ENCODE measurements at regions not wholly inside any gene's neighbourhood (a gene's known extent, or its start where the extent isn't known, plus 50 kb on each side); places are given as distances from the start of the nearest gene placed in this dataset.
"Not testable (repeated sequence)": the region's sequence is repeated elsewhere in the genome, so short reads cannot be mapped to it uniquely, and the experiment has no call there.

DNA sequence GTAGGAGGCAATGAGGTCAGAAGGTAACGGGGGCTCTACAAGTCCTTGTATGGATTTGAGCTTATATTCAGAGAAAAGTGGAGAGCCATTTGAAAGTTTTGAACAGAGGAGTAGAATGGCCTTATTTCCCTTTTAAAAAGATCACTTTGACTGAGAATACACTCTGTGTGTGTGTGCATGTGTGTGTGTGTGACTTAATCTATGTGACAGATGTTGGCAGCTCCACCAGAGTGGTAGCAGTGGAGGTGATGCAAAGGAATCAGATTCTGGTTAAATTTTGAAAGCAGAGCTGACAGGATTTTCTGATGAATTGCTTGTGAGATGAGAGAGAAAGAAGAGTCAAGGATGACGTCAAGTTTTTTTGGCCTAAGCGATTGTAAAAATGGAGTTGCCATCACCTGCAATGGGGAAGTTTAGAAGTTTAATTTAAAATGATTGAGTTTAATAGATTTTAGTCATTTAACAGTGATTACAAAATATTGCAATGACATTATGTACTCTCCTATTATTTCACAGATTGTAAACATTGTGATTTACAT, 172.2 kb upstream of the HEY2 start:
- no peak for DNase-seq (ENCODE audit: low read depth)
- in situ Hi-C loops (cut with HindIII; ENCODE audit: low sequenced_read_pairs): no loop called here
- H3K4me3 ChIP-seq (ENCODE audit: low read depth, low read length): no peak overlapping the region
- TF ChIP-seq, protein P1, sequence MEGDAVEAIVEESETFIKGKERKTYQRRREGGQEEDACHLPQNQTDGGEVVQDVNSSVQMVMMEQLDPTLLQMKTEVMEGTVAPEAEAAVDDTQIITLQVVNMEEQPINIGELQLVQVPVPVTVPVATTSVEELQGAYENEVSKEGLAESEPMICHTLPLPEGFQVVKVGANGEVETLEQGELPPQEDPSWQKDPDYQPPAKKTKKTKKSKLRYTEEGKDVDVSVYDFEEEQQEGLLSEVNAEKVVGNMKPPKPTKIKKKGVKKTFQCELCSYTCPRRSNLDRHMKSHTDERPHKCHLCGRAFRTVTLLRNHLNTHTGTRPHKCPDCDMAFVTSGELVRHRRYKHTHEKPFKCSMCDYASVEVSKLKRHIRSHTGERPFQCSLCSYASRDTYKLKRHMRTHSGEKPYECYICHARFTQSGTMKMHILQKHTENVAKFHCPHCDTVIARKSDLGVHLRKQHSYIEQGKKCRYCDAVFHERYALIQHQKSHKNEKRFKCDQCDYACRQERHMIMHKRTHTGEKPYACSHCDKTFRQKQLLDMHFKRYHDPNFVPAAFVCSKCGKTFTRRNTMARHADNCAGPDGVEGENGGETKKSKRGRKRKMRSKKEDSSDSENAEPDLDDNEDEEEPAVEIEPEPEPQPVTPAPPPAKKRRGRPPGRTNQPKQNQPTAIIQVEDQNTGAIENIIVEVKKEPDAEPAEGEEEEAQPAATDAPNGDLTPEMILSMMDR (IDR thresholded peaks at IDR 0.05; ENCODE audit: low read depth, low read length, missing control alignments): no peak

GRCh38 chr6:125584468-125584939, 164.9 kb upstream of the HEY2 start:
- H3K4me3 ChIP-seq (ENCODE audit: low read depth, low read length): no peak overlapping the region
- DNase-seq (ENCODE audit: low read depth): peak; percentile 37
- TF ChIP-seq, protein P1 (IDR thresholded peaks at IDR 0.05; ENCODE audit: low read depth, low read length, missing control alignments): no peak
- in situ Hi-C loops (cut with HindIII; ENCODE audit: low sequenced_read_pairs): no loop called here

GRCh38 chr6:125585470-125585869, 164.0 kb upstream of the HEY2 start:
- no peak for DNase-seq (ENCODE audit: low read depth)
- TF ChIP-seq, protein P1 (IDR thresholded peaks at IDR 0.05; ENCODE audit: low read depth, low read length, missing control alignments): no peak
- in situ Hi-C loops (cut with HindIII; ENCODE audit: low sequenced_read_pairs): no loop called here
- H3K4me3 ChIP-seq (ENCODE audit: low read depth, low read length): no peak overlapping the region

DNA sequence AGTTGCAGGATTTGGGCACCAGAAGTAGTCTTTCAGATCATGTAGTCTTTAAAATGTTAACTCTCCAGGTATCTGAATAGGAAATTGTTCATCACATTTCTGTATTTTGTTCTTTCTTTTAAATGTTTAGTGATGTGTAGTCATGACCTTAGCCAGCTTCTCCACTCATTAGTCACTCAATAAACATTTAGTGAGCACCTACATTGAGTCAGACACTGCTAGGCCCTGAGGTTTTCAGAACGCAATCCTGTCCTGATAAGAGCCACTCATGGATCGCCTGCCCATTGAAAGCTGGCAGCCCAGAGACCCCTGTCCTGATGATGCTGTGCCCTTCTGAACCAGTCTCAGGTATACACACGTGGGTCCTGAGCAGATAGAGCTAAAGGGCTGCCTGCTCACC, 163.4 kb upstream of the HEY2 start:
- no peak for DNase-seq (ENCODE audit: low read depth)
- TF ChIP-seq, protein P1 (IDR thresholded peaks at IDR 0.05; ENCODE audit: low read depth, low read length, missing control alignments): no peak
- H3K4me3 ChIP-seq (ENCODE audit: low read depth, low read length): no peak overlapping the region
- in situ Hi-C loops (cut with HindIII; ENCODE audit: low sequenced_read_pairs): no loop called here

- DNase-seq (ENCODE audit: low read depth): no peak
- in situ Hi-C loops (cut with HindIII; ENCODE audit: low sequenced_read_pairs): no loop called here
- no peak overlapping the region for H3K4me3 ChIP-seq (ENCODE audit: low read depth, low read length)
- TF ChIP-seq, protein P1 (IDR thresholded peaks at IDR 0.05; ENCODE audit: low read depth, low read length, missing control alignments): no peak
These were observed 162.8 kb upstream of the HEY2 start for GRCh38 chr6:125586605-125587004.

DNA sequence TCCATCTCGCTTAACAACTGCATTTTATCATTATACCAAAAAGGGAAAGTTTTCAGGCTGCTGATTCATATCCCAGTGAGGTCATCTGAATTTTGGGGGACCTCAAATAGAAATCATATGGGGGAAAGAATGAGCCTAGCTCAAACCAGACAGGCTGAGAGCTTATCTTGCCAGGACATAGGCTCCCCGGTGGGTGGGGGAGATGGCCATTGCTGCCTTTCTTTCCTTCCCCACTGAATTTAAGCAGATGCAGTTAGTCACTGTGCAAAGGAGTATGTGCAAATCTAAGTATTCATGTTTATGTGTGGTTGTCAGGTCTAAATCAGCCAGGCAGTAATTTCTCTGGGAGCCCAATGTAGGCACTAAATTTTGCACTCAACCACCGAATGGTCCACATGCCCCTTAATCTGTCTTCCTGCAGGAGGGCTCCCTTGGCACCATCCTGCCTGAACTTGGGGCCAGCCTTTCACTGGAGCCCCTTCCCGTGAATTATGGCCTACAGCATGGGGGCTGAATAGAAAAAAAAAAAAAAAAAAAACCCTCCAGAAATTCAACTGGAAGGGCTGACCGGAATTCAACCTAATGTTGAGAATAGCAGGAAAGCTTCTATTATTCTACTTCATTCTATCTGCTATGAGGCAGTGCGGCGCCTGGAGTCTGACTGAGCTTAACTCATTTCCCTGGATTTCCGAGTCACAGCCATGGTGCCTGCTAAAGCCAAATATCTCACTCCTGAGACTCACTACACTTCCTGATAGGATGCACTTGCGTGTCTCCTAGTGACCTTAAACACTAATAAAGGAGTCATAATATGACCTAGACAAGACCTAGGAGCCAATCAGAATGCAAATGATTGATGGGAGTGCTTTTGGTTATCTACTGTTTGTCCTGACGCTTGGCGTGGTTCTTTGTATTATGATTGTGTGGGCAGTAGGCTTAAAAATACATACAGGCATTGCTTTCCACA, 161.5 kb upstream of the HEY2 start:
- TF ChIP-seq, protein P1 (IDR thresholded peaks at IDR 0.05; ENCODE audit: low read depth, low read length, missing control alignments): no peak
- DNase-seq (ENCODE audit: low read depth): no peak
- no peak overlapping the region for H3K4me3 ChIP-seq (ENCODE audit: low read depth, low read length)
- in situ Hi-C loops (cut with HindIII; ENCODE audit: low sequenced_read_pairs): no loop called here

DNA sequence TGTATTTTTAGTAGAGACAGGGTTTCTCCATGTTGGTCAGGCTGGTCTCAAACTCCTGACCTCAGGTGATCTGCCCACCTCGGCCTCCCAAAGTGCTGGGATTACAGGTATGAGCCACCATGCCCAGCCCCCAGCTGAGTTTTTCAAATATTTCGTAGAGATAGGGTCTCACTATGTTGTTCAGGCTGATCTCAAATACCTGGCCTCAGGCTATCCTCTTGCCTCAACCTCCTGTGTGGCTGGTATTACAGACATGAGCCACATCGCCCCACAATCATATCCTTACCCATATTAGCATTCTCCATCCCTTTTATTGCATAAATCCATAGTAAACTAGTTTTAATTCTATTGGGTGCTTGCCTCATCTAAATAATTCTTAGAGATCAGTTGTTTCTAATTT, 157.6 kb upstream of the HEY2 start:
- in situ Hi-C loops (cut with HindIII; ENCODE audit: low sequenced_read_pairs); H3K4me3 ChIP-seq (ENCODE audit: low read depth, low read length); DNase-seq (ENCODE audit: low read depth): not testable (repeated sequence)
